HFFc6 (cell line): ENCODE measurements at regions not wholly inside any gene's neighbourhood (a gene's known extent, or its start where the extent isn't known, plus 50 kb on each side); places are given as distances from the start of the nearest gene placed in this dataset.

Experiments
- DNase-seq: peaks from one replicate; pipeline ENCODE4 v3.0.0-alpha.2; 2018
- H3K27ac Mint-ChIP-seq: 2 replicates; pipeline ENCODE4 v1.8.0; 2020; ENCODE audit warnings: mild to moderate bottlenecking, mixed read lengths
- H3K27me3 Mint-ChIP-seq: 2 replicates; pipeline ENCODE4 v1.8.0; 2021; ENCODE audit warnings: mild to moderate bottlenecking, moderate library complexity, mixed read lengths; ENCODE audit not compliant: insufficient read depth
- H3K36me3 Mint-ChIP-seq: 2 replicates; pipeline ENCODE4 v1.8.0; 2021; ENCODE audit warnings: low read depth, mixed read lengths
- H3K4me1 Mint-ChIP-seq: 2 replicates; pipeline ENCODE4 v1.8.0; 2020; ENCODE audit warnings: low read depth, mixed read lengths
- H3K4me3 Mint-ChIP-seq: 2 replicates; pipeline ENCODE4 v1.8.0; 2020; ENCODE audit warnings: mild to moderate bottlenecking, moderate library complexity, mixed read lengths
- H3K9me3 Mint-ChIP-seq: 2 replicates; pipeline ENCODE4 v1.8.0; 2020; ENCODE audit warnings: mild to moderate bottlenecking, mixed read lengths
- TF ChIP-seq, protein P1 (sequence below): fragments of 200-600 bp; sonication (generic); IDR thresholded peaks from 2 replicates; pipeline ENCODE4 v1.5.0; 2021; ENCODE audit warnings: antibody characterized with exemption, mild to moderate bottlenecking

DNA sequence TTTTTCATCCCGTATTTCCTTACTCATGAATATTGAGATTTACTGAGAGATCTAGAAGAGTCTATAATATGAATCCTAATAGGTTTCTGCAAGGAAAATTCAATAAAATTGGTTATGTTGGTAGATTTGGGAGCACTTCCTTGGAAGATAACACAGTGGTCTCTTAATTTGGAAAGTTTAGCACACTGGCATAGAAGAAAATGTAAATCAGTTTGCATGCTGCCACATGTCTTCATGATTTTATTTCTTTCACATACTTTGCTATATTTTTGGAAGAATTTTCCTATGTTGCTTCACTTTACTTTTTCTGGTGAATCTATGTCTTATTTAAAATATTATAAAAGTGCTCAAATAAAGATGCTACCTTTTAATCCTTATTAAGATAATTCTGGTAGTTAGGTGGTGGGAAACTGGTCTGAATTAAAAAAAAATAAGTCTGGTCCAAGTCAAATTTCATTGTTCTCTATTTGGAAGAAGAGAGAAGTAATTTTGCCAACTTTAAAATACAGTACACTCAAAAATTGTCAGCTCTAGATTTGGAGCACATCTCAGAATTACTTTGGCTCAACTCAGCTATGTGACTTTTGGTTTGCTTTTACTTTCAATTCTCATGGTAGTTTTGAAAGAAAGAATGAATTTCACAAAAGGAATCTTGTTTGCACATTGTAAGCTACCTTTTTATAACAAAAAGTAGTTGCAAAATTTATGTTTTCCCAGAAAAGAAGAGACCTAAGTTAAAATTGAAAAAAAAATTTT is 197.3 kb downstream of the CENPW start:
- TF ChIP-seq, protein P1, sequence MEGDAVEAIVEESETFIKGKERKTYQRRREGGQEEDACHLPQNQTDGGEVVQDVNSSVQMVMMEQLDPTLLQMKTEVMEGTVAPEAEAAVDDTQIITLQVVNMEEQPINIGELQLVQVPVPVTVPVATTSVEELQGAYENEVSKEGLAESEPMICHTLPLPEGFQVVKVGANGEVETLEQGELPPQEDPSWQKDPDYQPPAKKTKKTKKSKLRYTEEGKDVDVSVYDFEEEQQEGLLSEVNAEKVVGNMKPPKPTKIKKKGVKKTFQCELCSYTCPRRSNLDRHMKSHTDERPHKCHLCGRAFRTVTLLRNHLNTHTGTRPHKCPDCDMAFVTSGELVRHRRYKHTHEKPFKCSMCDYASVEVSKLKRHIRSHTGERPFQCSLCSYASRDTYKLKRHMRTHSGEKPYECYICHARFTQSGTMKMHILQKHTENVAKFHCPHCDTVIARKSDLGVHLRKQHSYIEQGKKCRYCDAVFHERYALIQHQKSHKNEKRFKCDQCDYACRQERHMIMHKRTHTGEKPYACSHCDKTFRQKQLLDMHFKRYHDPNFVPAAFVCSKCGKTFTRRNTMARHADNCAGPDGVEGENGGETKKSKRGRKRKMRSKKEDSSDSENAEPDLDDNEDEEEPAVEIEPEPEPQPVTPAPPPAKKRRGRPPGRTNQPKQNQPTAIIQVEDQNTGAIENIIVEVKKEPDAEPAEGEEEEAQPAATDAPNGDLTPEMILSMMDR = no peak
- H3K36me3 Mint-ChIP-seq = no peaks in the 10 kb centered on the region
- no peak overlapping the region for H3K27ac Mint-ChIP-seq
- DNase-seq = no peak
- H3K4me3 Mint-ChIP-seq = no peak overlapping the region
- H3K4me1 Mint-ChIP-seq = no peaks in the 10 kb centered on the region
- peaks cover 10% of the 10 kb centered on the region; the same call in 1 of the 2 replicates for H3K9me3 Mint-ChIP-seq
- H3K27me3 Mint-ChIP-seq = no peaks in the 10 kb centered on the region; the same call in 1 of the 2 replicates

DNA sequence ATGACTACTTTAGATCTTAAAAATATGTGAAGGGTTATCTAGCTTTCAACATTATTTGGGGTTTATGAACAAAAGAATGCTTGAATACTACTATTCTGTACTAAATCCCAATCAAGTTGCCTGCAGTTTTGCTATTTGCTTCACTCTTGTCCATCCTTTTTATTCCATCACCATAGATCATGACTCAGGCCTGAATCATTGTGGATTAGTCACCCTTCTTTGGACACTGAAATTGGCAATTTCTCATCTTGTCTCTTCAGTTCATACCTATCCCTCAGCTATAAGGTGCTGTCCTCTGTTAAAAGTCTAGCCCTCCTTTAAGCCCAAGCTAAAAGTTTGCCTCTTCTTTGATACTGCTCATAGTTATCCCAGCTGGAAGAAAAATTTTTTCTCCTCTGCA is 199.1 kb downstream of the CENPW start:
- no peak overlapping the region for H3K4me3 Mint-ChIP-seq
- H3K27ac Mint-ChIP-seq = no peak overlapping the region
- DNase-seq = peak; percentile 10
- no peaks in the 10 kb centered on the region for H3K36me3 Mint-ChIP-seq
- no peaks in the 10 kb centered on the region for H3K27me3 Mint-ChIP-seq
- peaks cover 5% of the 10 kb centered on the region; the same call in 1 of the 2 replicates for H3K9me3 Mint-ChIP-seq
- H3K4me1 Mint-ChIP-seq = no peaks in the 10 kb centered on the region
- TF ChIP-seq, protein P1 = no peak

DNA sequence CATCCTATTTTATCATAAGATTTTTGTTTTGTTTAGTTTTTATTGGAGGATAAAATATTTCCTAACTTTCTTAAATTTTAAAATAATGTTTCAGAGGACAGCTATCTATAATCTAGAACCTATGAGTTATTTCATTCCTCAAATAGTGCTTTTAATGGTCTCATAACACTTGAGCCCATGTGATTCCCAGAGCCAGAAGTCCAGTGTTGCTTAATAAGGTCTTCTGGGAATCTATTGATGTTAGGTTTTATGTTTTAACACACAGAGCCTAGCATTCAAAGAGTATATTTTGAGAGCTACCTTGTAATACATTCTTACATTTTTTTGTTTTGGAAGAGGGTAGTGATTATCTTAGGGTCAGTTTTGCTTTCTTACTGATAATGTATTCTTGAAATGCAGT is 200.2 kb downstream of the CENPW start:
- Mint-ChIP-seq H3K27ac (no peak overlapping the region), H3K4me3 (no peak overlapping the region), H3K36me3 (no peaks in the 10 kb centered on the region), H3K4me1 (no peaks in the 10 kb centered on the region), H3K9me3 (peaks cover 5% of the 10 kb centered on the region; the same call in 1 of the 2 replicates), H3K27me3 (no peaks in the 10 kb centered on the region)
- DNase-seq = no peak
- TF ChIP-seq, protein P1 = no peak

DNA sequence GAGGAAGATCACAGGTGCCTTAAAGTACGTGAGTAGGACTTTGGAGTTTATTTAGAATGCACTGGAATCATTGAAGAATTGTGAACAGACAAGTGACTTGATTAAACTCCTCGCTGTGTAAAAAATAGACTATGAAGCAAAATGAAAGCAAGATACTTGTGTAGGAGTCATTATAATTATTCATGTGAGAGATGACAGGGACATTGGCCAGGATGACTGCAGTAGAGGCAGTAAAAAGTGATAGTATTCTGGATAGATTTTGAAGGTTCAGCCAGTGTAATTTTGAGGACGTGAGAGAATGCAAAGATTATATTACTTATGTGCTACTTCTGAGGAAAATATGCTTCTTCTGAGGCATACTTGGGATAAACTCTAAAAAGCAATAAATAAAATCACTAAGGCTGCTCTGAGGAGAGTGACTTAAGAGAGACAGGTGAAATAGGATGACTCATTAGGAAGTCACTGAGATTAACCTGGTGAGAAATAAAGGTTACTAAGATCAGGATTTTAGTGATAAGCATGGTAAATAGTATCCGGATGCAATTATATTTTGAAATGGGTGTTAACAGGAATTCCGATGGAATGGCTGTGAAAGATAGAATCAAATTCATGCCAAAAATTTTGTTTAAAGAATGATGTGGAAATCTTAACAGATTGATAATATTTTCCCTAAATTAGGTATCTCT is 202.0 kb downstream of the CENPW start:
- Mint-ChIP-seq H3K4me3 (no peak overlapping the region), H3K36me3 (no peaks in the 10 kb centered on the region), H3K9me3 (peaks cover 5% of the 10 kb centered on the region; the same call in 1 of the 2 replicates), H3K27ac (no peak overlapping the region), H3K27me3 (no peaks in the 10 kb centered on the region), H3K4me1 (no peaks in the 10 kb centered on the region)
- no peak for DNase-seq
- TF ChIP-seq, protein P1 = no peak

DNA sequence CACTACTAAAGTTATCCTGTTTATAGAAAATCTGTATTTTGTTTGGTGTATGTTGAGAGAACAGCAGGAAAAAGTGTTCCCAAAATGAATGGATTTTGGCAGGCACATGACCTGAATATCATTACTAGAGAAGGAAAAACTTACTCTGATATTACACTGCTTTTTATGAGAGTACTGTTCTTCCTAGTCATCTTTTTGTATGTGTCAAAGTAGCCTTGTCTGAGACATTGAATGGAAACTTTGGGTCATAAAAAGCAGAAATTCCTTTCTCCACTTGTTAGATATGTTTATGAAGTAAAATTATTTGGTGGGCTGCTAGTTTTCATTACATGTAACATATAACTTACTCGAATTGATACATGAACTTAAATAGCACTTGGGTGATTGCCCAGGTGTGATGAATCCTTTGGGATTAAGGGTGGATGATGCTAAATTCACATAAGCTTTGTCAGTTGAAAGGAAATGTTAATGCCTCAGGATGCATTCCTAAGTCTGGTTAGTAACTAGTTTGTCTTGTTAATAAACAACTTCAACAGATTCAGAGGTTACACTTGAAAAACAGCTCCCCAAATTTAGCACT is 206.7 kb downstream of the CENPW start:
- Mint-ChIP-seq H3K9me3 (peaks cover 16% of the 10 kb centered on the region), H3K27me3 (no peaks in the 10 kb centered on the region), H3K4me1 (no peaks in the 10 kb centered on the region), H3K4me3 (no peak overlapping the region), H3K36me3 (peaks cover 3% of the 10 kb centered on the region; the same call in 1 of the 2 replicates), H3K27ac (no peak overlapping the region)
- no peak for DNase-seq
- TF ChIP-seq, protein P1 = no peak
